SK-N-SH treated with all-trans-retinoic acid at 6 μM for 48 hours (cell line): ENCODE measurements at regions not wholly inside any gene's neighbourhood (a gene's known extent, or its start where the extent isn't known, plus 50 kb on each side); places are given as distances from the start of the nearest gene placed in this dataset.

Experiments
- ATAC-seq: fragments of 200-7000 bp; cut with Tn5 transposase; 3 replicates; pipeline ENCODE4 v1.9.1; 2020; ENCODE audit warnings: mild to moderate bottlenecking, moderate library complexity
- ARNTL ChIP-seq: fragments of 450-650 bp; formaldehyde crosslinking; IDR thresholded peaks from 2 replicates; pipeline ENCODE4 v1.5.0; 2020; ENCODE audit warnings: low read depth, mild to moderate bottlenecking, moderate library complexity, borderline replicate concordance
- BACH2 ChIP-seq: fragments of 250-450 bp; sonication (Bioruptor Pico); IDR thresholded peaks from 2 replicates; pipeline ENCODE4 v1.9.0; 2021; ENCODE audit warnings: mild to moderate bottlenecking, borderline replicate concordance
- CREB5 ChIP-seq: fragments of 250-450 bp; sonication (Bioruptor Pico); IDR thresholded peaks from 2 replicates; pipeline ENCODE4 v1.5.1; 2020; ENCODE audit warnings: low read depth, mild to moderate bottlenecking, moderate library complexity
- CSDC2 ChIP-seq: fragments of 250-450 bp; sonication (Bioruptor Pico); IDR thresholded peaks from 2 replicates; pipeline ENCODE4 v1.5.0; 2020; ENCODE audit warnings: mild to moderate bottlenecking, moderate library complexity
- ESRRG ChIP-seq: fragments of 250-450 bp; sonication (Bioruptor Pico); IDR thresholded peaks from 2 replicates; pipeline ENCODE4 v1.6.1; 2021; ENCODE audit warnings: mild to moderate bottlenecking
- GLIS3 ChIP-seq: fragments of 250-450 bp; sonication (Bioruptor Pico); IDR thresholded peaks from 2 replicates; pipeline ENCODE4 v1.5.0; 2020; ENCODE audit warnings: mild to moderate bottlenecking, moderate library complexity
- ISL1 ChIP-seq: fragments of 250-450 bp; sonication (Bioruptor Pico); IDR thresholded peaks from 2 replicates; pipeline ENCODE4 v2.1.2; 2022; ENCODE audit warnings: mild to moderate bottlenecking, moderate library complexity
- OSR1 ChIP-seq: fragments of 250-450 bp; sonication (Bioruptor Pico); IDR thresholded peaks from 2 replicates; pipeline ENCODE4 v1.8.0; 2022; ENCODE audit warnings: moderate library complexity, mild to moderate bottlenecking, inconsistent platforms
- PATZ1 ChIP-seq: fragments of 250-450 bp; sonication (Bioruptor Pico); IDR thresholded peaks from 2 replicates; pipeline ENCODE4 v1.8.0; 2020; ENCODE audit warnings: mild to moderate bottlenecking, moderate library complexity, borderline replicate concordance
- PPARA ChIP-seq: fragments of 250-450 bp; sonication (Bioruptor Pico); IDR thresholded peaks from 2 replicates; pipeline ENCODE4 v1.5.0; 2020; ENCODE audit warnings: mild to moderate bottlenecking, borderline replicate concordance
- RARB ChIP-seq: fragments of 250-450 bp; sonication (Bioruptor Pico); IDR thresholded peaks from 2 replicates; pipeline ENCODE4 v1.8.0; 2021; ENCODE audit warnings: mild to moderate bottlenecking, moderate library complexity
- SNAI2 ChIP-seq: fragments of 250-450 bp; sonication (Bioruptor Pico); IDR thresholded peaks from 2 replicates; pipeline ENCODE4 v1.5.0; 2020; ENCODE audit warnings: mild to moderate bottlenecking, moderate library complexity
- TCF4 ChIP-seq: fragments of 250-450 bp; sonication (Bioruptor Pico); IDR thresholded peaks from 2 replicates; pipeline ENCODE4 v1.8.0; 2021; ENCODE audit warnings: mild to moderate bottlenecking, moderate library complexity, borderline replicate concordance
- TOX ChIP-seq: fragments of 250-450 bp; sonication (Bioruptor Pico); IDR thresholded peaks from 2 replicates; pipeline ENCODE4 v1.8.0; 2021; ENCODE audit warnings: mild to moderate bottlenecking, moderate library complexity, borderline replicate concordance
- TSHZ2 ChIP-seq: fragments of 250-450 bp; sonication (Bioruptor Pico); IDR thresholded peaks from 2 replicates; pipeline ENCODE4 v1.5.0; 2020; ENCODE audit warnings: mild to moderate bottlenecking, moderate library complexity
- ZC3H10 ChIP-seq: fragments of 250-450 bp; sonication (Bioruptor Pico); IDR thresholded peaks from 2 replicates; pipeline ENCODE4 v1.5.1; 2021; ENCODE audit warnings: mild to moderate bottlenecking, moderate library complexity
- ZFP3 ChIP-seq: fragments of 250-450 bp; sonication (Bioruptor Pico); IDR thresholded peaks from 2 replicates; pipeline ENCODE4 v1.5.0; 2020; ENCODE audit warnings: mild to moderate bottlenecking, moderate library complexity
- ZFP30 ChIP-seq: fragments of 450-650 bp; formaldehyde crosslinking; IDR thresholded peaks from 2 replicates; pipeline ENCODE4 v1.5.0; 2022; ENCODE audit warnings: mild to moderate bottlenecking, moderate library complexity
- ZNF565 ChIP-seq: fragments of 450-650 bp; formaldehyde crosslinking; conservative IDR thresholded peaks from 2 replicates; pipeline ENCODE4 v1.5.0; 2020; ENCODE audit warnings: low read depth, mild to moderate bottlenecking, moderate library complexity
- ZNF70 ChIP-seq: fragments of 450-650 bp; formaldehyde crosslinking; IDR thresholded peaks from 2 replicates; pipeline ENCODE4 v1.5.0; 2020; ENCODE audit warnings: mild to moderate bottlenecking, moderate library complexity
- ZNF8 ChIP-seq: fragments of 450-650 bp; formaldehyde crosslinking; IDR thresholded peaks from 2 replicates; pipeline ENCODE4 v1.5.0; 2020; ENCODE audit warnings: mild to moderate bottlenecking, moderate library complexity

- TF ChIP-seq ARNTL: no peak
- TF ChIP-seq OSR1 (CRISPR knock-in tag): no peak
- TF ChIP-seq ZNF70 (CRISPR knock-in tag): no peak
- TF ChIP-seq PPARA (CRISPR knock-in tag): no peak
- no peak for TF ChIP-seq CREB5 (CRISPR knock-in tag)
- no peak for TF ChIP-seq CSDC2 (CRISPR knock-in tag)
- TF ChIP-seq TOX (CRISPR knock-in tag): no peak
- no peak for TF ChIP-seq ZC3H10
- TF ChIP-seq ZFP3: no peak
- no peak for TF ChIP-seq BACH2 (CRISPR knock-in tag)
- no peak for TF ChIP-seq ESRRG
- TF ChIP-seq ISL1 (CRISPR knock-in tag): no peak
- no peak for TF ChIP-seq ZNF565 (CRISPR knock-in tag)
- no peak for TF ChIP-seq GLIS3 (CRISPR knock-in tag)
- no peak; the same call in 1 of the 2 replicates for TF ChIP-seq TCF4 (CRISPR knock-in tag)
- no peak for TF ChIP-seq ZNF8 (CRISPR knock-in tag)
- peak; percentile 41; the same call in 1 of the 3 replicates for ATAC-seq
These were observed 378.9 kb downstream of the PLPP3 start for GRCh38 chr1:56200442-56200841.

GRCh38 chr1:56199956-56200355, 379.4 kb downstream of the PLPP3 start:
- ATAC-seq: no peak
- TF ChIP-seq TSHZ2 (no peak), GLIS3 (CRISPR knock-in tag) (no peak), ZFP3 (no peak), TCF4 (CRISPR knock-in tag) (no peak), ZNF70 (CRISPR knock-in tag) (no peak), PPARA (CRISPR knock-in tag) (no peak), ESRRG (no peak), ARNTL (no peak), ZFP30 (no peak), ZC3H10 (no peak), OSR1 (CRISPR knock-in tag) (no peak), RARB (no peak), TOX (CRISPR knock-in tag) (no peak), CREB5 (CRISPR knock-in tag) (no peak), CSDC2 (CRISPR knock-in tag) (no peak), ZNF565 (CRISPR knock-in tag) (no peak), SNAI2 (CRISPR knock-in tag) (no peak), ZNF8 (CRISPR knock-in tag) (no peak), PATZ1 (no peak)

GRCh38 chr1:56199061-56199460, 380.3 kb downstream of the PLPP3 start:
- no peak for ATAC-seq
- TF ChIP-seq CSDC2 (CRISPR knock-in tag): no peak
- TF ChIP-seq BACH2 (CRISPR knock-in tag): no peak
- TF ChIP-seq GLIS3 (CRISPR knock-in tag): no peak
- no peak for TF ChIP-seq TOX (CRISPR knock-in tag)
- no peak for TF ChIP-seq TCF4 (CRISPR knock-in tag)
- no peak for TF ChIP-seq ZFP3
- TF ChIP-seq PATZ1: no peak
